IPS-NIHi7 (cell line): ENCODE measurements at regions not wholly inside any gene's neighbourhood (a gene's known extent, or its start where the extent isn't known, plus 50 kb on each side); places are given as distances from the start of the nearest gene placed in this dataset.
A peak's percentile ranks its signal among the peaks of the same experiment; 100 is the strongest.
"Not testable (repeated sequence)": the region's sequence is repeated elsewhere in the genome, so short reads cannot be mapped to it uniquely, and the experiment has no call there.

Experiments used
- DNase-seq: peaks from one replicate; pipeline ENCODE4 v3.0.0; 2012; ENCODE audit warnings: mixed read lengths; ENCODE audit errors: extremely low spot score

- peak; percentile 22 for DNase-seq
Observed at GRCh38 chr22:25281675-25282345, 62.4 kb downstream of the CRYBB2 start.

GRCh38 chr22:25282346-25282670, 62.9 kb downstream of the CRYBB2 start:
- peak; percentile 44 for DNase-seq

GRCh38 chr22:25282671-25283561, 63.5 kb downstream of the CRYBB2 start:
- peak; percentile 48 for DNase-seq

GRCh38 chr22:25288481-25288880, 69.0 kb downstream of the CRYBB2 start:
- not testable (repeated sequence) for DNase-seq

GRCh38 chr22:25301912-25302311, 82.5 kb downstream of the CRYBB2 start:
- DNase-seq: not testable (repeated sequence)

- DNase-seq: not testable (repeated sequence)
Observed at GRCh38 chr22:25309586-25309985, 90.1 kb downstream of the CRYBB2 start.

- DNase-seq: not testable (repeated sequence)
Observed at GRCh38 chr22:25311924-25312323, 92.5 kb downstream of the CRYBB2 start.

- DNase-seq: no peak
Observed at GRCh38 chr22:25318081-25318823, 98.8 kb downstream of the CRYBB2 start.

- no peak for DNase-seq
Observed at GRCh38 chr22:25327018-25327755, 107.7 kb downstream of the CRYBB2 start.

- DNase-seq: no peak
Observed at GRCh38 chr22:25331050-25331449, 111.6 kb downstream of the CRYBB2 start.

- not testable (repeated sequence) for DNase-seq
Observed at GRCh38 chr22:25331911-25332310, 112.5 kb downstream of the CRYBB2 start.

GRCh38 chr22:25332386-25332785, 112.9 kb downstream of the CRYBB2 start:
- DNase-seq: no peak

- DNase-seq: peak; percentile 70
Observed at GRCh38 chr22:25334162-25334490, 114.7 kb downstream of the CRYBB2 start.

- DNase-seq: not testable (repeated sequence)
Observed at GRCh38 chr22:25334631-25335030, 115.2 kb downstream of the CRYBB2 start.

- not testable (repeated sequence) for DNase-seq
Observed at GRCh38 chr22:25335276-25335675, 115.8 kb downstream of the CRYBB2 start.

- not testable (repeated sequence) for DNase-seq
Observed at GRCh38 chr22:25340536-25340935, 121.1 kb downstream of the CRYBB2 start.

GRCh38 chr22:25344366-25344765, 124.9 kb downstream of the CRYBB2 start:
- DNase-seq: not testable (repeated sequence)

GRCh38 chr22:25346859-25347751, 127.7 kb downstream of the CRYBB2 start:
- no peak for DNase-seq

GRCh38 chr22:25347752-25348102, 128.3 kb downstream of the CRYBB2 start:
- no peak for DNase-seq

GRCh38 chr22:25348391-25348790, 129.0 kb downstream of the CRYBB2 start:
- DNase-seq: no peak

- not testable (repeated sequence) for DNase-seq
Observed at GRCh38 chr22:25348996-25349395, 129.6 kb downstream of the CRYBB2 start.
